ENCODE measurements at regions not wholly inside any gene's neighbourhood (a gene's known extent, or its start where the extent isn't known, plus 50 kb on each side); places are given as distances from the start of the nearest gene placed in this dataset.

DNA sequence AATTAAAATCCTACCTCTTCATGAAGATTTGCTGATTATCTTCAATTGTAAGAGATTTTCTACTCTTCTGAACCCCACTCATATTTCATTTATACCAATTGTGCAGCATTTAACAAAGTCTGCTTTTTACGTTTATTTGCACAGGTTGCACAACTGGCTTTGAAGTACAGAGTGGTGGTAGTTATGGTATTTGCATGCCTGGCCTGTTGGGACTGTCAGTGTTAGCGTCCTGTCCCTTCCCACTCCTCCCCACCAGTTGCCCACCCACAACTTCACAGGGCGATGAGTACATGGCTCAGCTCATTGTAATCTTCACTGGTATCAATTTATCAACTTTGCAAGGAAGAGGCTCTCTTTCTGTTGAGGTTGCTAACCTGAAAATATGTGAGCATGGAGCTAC lies 372.3 kb downstream of the AASDHPPT start:
- DNase-seq (ENCODE audit: low read depth) = no peak
- H4K20me1 ChIP-seq (ENCODE audit: insufficient read depth, low read length) = no peaks in the 10 kb centered on the region
- no peak overlapping the region for H3K27ac ChIP-seq (ENCODE audit: low read depth, low read length)
- H3K4me1 ChIP-seq (ENCODE audit: insufficient read depth, low read length) = no peaks in the 10 kb centered on the region
- no peak overlapping the region for H3K4me3 ChIP-seq (ENCODE audit: insufficient read depth, low read depth, low read length)
- no peak overlapping the region for H3K4me2 ChIP-seq (ENCODE audit: low read length)
- Mint-ChIP-seq H3K27ac (ENCODE audit: unreplicated experiment) (no peak overlapping the region), H3K9me3 (ENCODE audit: unreplicated experiment) (peaks cover 8% of the 10 kb centered on the region), H3K27me3 (ENCODE audit: low read depth, unreplicated experiment) (no peaks in the 10 kb centered on the region), H3K4me3 (ENCODE audit: unreplicated experiment) (no peak overlapping the region), H3K36me3 (ENCODE audit: low read depth, unreplicated experiment) (no peaks in the 10 kb centered on the region), H3K4me1 (ENCODE audit: low read depth, unreplicated experiment) (peaks cover 11% of the 10 kb centered on the region)
- no peak overlapping the region for H2AFZ ChIP-seq (ENCODE audit: low read depth, low read length)
- TF ChIP-seq, protein P1, sequence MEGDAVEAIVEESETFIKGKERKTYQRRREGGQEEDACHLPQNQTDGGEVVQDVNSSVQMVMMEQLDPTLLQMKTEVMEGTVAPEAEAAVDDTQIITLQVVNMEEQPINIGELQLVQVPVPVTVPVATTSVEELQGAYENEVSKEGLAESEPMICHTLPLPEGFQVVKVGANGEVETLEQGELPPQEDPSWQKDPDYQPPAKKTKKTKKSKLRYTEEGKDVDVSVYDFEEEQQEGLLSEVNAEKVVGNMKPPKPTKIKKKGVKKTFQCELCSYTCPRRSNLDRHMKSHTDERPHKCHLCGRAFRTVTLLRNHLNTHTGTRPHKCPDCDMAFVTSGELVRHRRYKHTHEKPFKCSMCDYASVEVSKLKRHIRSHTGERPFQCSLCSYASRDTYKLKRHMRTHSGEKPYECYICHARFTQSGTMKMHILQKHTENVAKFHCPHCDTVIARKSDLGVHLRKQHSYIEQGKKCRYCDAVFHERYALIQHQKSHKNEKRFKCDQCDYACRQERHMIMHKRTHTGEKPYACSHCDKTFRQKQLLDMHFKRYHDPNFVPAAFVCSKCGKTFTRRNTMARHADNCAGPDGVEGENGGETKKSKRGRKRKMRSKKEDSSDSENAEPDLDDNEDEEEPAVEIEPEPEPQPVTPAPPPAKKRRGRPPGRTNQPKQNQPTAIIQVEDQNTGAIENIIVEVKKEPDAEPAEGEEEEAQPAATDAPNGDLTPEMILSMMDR (IDR thresholded peaks at IDR 0.05; ENCODE audit: insufficient read depth, low read depth, low read length) = no peak
- no peak for TF ChIP-seq EZH2 (IDR thresholded peaks at IDR 0.05; ENCODE audit: insufficient read depth, low read length)
- no peak for FAIRE-seq
- H3K36me3 ChIP-seq (ENCODE audit: insufficient read depth, low read length) = no peaks in the 10 kb centered on the region
- H3K27me3 ChIP-seq (ENCODE audit: insufficient read depth, low read length) = no peaks in the 10 kb centered on the region
- no peak overlapping the region for H3K9ac ChIP-seq (ENCODE audit: low read length)
- H3K79me2 ChIP-seq (ENCODE audit: insufficient read depth, low read length) = no peaks in the 10 kb centered on the region
- no peaks in the 10 kb centered on the region for H3K9me3 ChIP-seq (ENCODE audit: insufficient read depth, low read depth, low read length)

DNA sequence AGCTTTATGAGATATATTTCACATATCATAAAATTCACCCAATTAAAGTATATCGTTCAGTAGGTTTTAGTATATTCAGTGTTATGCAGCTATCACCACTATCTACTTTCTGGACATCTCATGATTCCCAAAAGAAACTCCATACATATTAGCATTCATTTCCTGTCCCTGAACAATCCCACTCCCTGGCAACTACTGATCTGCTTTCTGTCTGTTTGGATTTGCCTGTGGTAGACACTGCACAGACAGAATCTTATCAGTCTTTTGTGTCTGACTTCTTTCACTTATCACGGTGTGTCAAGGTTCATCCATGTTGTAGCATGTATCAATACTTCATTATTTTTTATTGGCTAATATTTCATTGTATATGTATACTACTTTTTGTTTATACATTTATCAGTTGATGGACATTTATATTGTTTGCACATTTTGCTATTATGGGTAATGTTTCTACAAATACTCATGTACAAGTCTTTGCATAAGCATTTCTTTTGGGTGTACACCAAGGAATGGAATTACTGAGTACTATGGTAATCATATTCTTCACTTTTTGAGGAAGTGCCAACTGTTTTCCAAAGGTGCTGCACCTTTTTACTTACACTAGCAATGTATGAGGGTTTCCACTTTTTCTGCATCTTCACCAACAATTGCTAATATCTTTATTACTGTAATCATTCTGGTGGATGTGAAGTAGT lies 373.9 kb downstream of the AASDHPPT start:
- Histone ChIP-seq H3K27me3 (ENCODE audit: insufficient read depth, low read length) (no peaks in the 10 kb centered on the region), H3K36me3 (ENCODE audit: insufficient read depth, low read length) (no peaks in the 10 kb centered on the region), H2AFZ (ENCODE audit: low read depth, low read length) (no peak overlapping the region), H3K79me2 (ENCODE audit: insufficient read depth, low read length) (no peaks in the 10 kb centered on the region), H3K4me1 (ENCODE audit: insufficient read depth, low read length) (peaks cover under 1% of the 10 kb centered on the region), H3K27ac (ENCODE audit: low read depth, low read length) (no peak overlapping the region), H4K20me1 (ENCODE audit: insufficient read depth, low read length) (no peaks in the 10 kb centered on the region), H3K4me3 (ENCODE audit: insufficient read depth, low read depth, low read length) (no peak overlapping the region), H3K4me2 (ENCODE audit: low read length) (no peak overlapping the region), H3K9me3 (ENCODE audit: insufficient read depth, low read depth, low read length) (no peaks in the 10 kb centered on the region), H3K9ac (ENCODE audit: low read length) (no peak overlapping the region)
- DNase-seq (ENCODE audit: low read depth) (no peak), FAIRE-seq (peak; percentile 50)
- peaks cover 8% of the 10 kb centered on the region for H3K9me3 Mint-ChIP-seq (ENCODE audit: unreplicated experiment)
- H3K4me3 Mint-ChIP-seq (ENCODE audit: unreplicated experiment) = no peak overlapping the region
- peaks cover 10% of the 10 kb centered on the region for H3K4me1 Mint-ChIP-seq (ENCODE audit: low read depth, unreplicated experiment)
- TF ChIP-seq EZH2 (IDR thresholded peaks at IDR 0.05; ENCODE audit: insufficient read depth, low read length) = no peak
- TF ChIP-seq, protein P1 (IDR thresholded peaks at IDR 0.05; ENCODE audit: insufficient read depth, low read depth, low read length) = no peak
- H3K36me3 Mint-ChIP-seq (ENCODE audit: low read depth, unreplicated experiment) = no peaks in the 10 kb centered on the region
- H3K27ac Mint-ChIP-seq (ENCODE audit: unreplicated experiment) = no peak overlapping the region
- H3K27me3 Mint-ChIP-seq (ENCODE audit: low read depth, unreplicated experiment) = no peaks in the 10 kb centered on the region

DNA sequence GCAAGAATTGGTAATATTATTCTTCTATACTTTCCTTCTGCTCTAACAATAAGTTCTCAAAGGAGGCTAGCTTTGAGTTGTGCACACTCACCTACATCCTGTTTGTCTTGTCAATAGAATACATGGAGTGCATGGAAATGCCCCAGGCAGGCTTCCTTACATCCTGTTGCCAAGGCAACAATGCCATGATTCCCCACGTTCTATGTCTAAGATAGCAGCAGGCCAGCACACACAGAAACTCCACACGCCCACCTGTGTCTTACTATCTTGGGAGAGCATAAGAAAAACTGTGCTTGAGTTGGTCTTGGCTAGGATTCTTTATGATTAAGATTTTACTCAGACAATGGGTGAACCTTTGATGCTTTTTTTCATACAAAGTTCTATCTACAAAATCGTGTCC lies 379.2 kb downstream of the AASDHPPT start:
- H3K4me3 ChIP-seq (ENCODE audit: insufficient read depth, low read depth, low read length) = no peak overlapping the region
- H3K27ac ChIP-seq (ENCODE audit: low read depth, low read length) = peak overlapping the region; percentile 66
- peak overlapping the region; percentile 24 for H3K9ac ChIP-seq (ENCODE audit: low read length)
- no peaks in the 10 kb centered on the region for H4K20me1 ChIP-seq (ENCODE audit: insufficient read depth, low read length)
- peaks cover 24% of the 10 kb centered on the region for H3K4me1 Mint-ChIP-seq (ENCODE audit: low read depth, unreplicated experiment)
- no peaks in the 10 kb centered on the region for H3K27me3 Mint-ChIP-seq (ENCODE audit: low read depth, unreplicated experiment)
- no peak overlapping the region for H3K4me3 Mint-ChIP-seq (ENCODE audit: unreplicated experiment)
- no peak overlapping the region for H3K27ac Mint-ChIP-seq (ENCODE audit: unreplicated experiment)
- no peak overlapping the region for H2AFZ ChIP-seq (ENCODE audit: low read depth, low read length)
- H3K9me3 ChIP-seq (ENCODE audit: insufficient read depth, low read depth, low read length) = no peaks in the 10 kb centered on the region
- peaks cover 18% of the 10 kb centered on the region for H3K4me1 ChIP-seq (ENCODE audit: insufficient read depth, low read length)
- no peaks in the 10 kb centered on the region for H3K36me3 Mint-ChIP-seq (ENCODE audit: low read depth, unreplicated experiment)
- FAIRE-seq (no peak), DNase-seq (ENCODE audit: low read depth) (peak; percentile 52)
- H3K4me2 ChIP-seq (ENCODE audit: low read length) = peak overlapping the region; percentile 8
- TF ChIP-seq, protein P1 (IDR thresholded peaks at IDR 0.05; ENCODE audit: insufficient read depth, low read depth, low read length) = no peak
- TF ChIP-seq EZH2 (IDR thresholded peaks at IDR 0.05; ENCODE audit: insufficient read depth, low read length) = no peak
- peaks cover 8% of the 10 kb centered on the region for H3K9me3 Mint-ChIP-seq (ENCODE audit: unreplicated experiment)
- no peaks in the 10 kb centered on the region for H3K36me3 ChIP-seq (ENCODE audit: insufficient read depth, low read length)
- H3K79me2 ChIP-seq (ENCODE audit: insufficient read depth, low read length) = no peaks in the 10 kb centered on the region
- no peaks in the 10 kb centered on the region for H3K27me3 ChIP-seq (ENCODE audit: insufficient read depth, low read length)

Measured in astrocyte (in vitro differentiated cells and primary cell).